WTC11 (cell line): ENCODE measurements at regions not wholly inside any gene's neighbourhood (a gene's known extent, or its start where the extent isn't known, plus 50 kb on each side); places are given as distances from the start of the nearest gene placed in this dataset.

Source experiments
- ATAC-seq: fragments of 200-7000 bp; cut with Tn5 transposase; 2 replicates; pipeline ENCODE4 v1.10.0; 2021; ENCODE audit warnings: mild to moderate bottlenecking, moderate library complexity
- CTCF ChIA-PET: fragments of 300-600 bp; sonication (Branson Sonifier 250); formaldehyde crosslinking; loops from one replicate; lab custom pipeline; 2021; ENCODE audit warnings: antibody characterized with exemption; lab: Charles Lee
- POLR2A ChIA-PET: fragments of 350-600 bp; sonication (Branson Sonifier 250); formaldehyde crosslinking; loops from one replicate; lab custom pipeline; 2021; ENCODE audit warnings: antibody characterized with exemption; lab: Charles Lee
- DNase-seq: peaks from one replicate; pipeline ENCODE4 v3.0.0; 2021; ENCODE audit warnings: low spot score
- H3K27ac Mint-ChIP-seq: 2 replicates; pipeline ENCODE4 v1.8.0; 2021; ENCODE audit warnings: mixed read lengths
- H3K27me3 Mint-ChIP-seq: 2 replicates; pipeline ENCODE4 v1.8.0; 2021; ENCODE audit warnings: low read depth, mild to moderate bottlenecking, moderate library complexity, mixed read lengths
- H3K36me3 Mint-ChIP-seq: 2 replicates; pipeline ENCODE4 v1.8.0; 2021; ENCODE audit warnings: mixed read lengths
- H3K4me1 Mint-ChIP-seq: 2 replicates; pipeline ENCODE4 v1.8.0; 2022; ENCODE audit warnings: mixed read lengths
- H3K4me3 Mint-ChIP-seq: 2 replicates; pipeline ENCODE4 v1.8.0; 2021; ENCODE audit warnings: mild to moderate bottlenecking, moderate library complexity, mixed read lengths
- H3K9me3 Mint-ChIP-seq: 2 replicates; pipeline ENCODE4 v1.8.0; 2021; ENCODE audit warnings: mixed read lengths
- AFF4 ChIP-seq: sonication (generic); formaldehyde crosslinking; IDR thresholded peaks from 2 replicates; pipeline ENCODE4 v1.8.1; 2023; ENCODE audit warnings: mild to moderate bottlenecking, missing genetic modification reagents, borderline replicate concordance
- EMX1 ChIP-seq: fragments of 250-450 bp; sonication (Bioruptor Pico); IDR thresholded peaks from 2 replicates; pipeline ENCODE4 v1.8.0; 2021; ENCODE audit warnings: mild to moderate bottlenecking
- FOXK1 ChIP-seq: sonication (generic); formaldehyde crosslinking; IDR thresholded peaks from 2 replicates; pipeline ENCODE4 v1.8.0; 2022; ENCODE audit warnings: mild to moderate bottlenecking, moderate library complexity, missing genetic modification reagents
- FOXP1 ChIP-seq: sonication (generic); formaldehyde crosslinking; IDR thresholded peaks from 2 replicates; pipeline ENCODE4 v1.8.0; 2022; ENCODE audit warnings: missing genetic modification reagents, mild to moderate bottlenecking, moderate library complexity, borderline replicate concordance
- HMGA2 ChIP-seq: fragments of 250-450 bp; sonication (Bioruptor Pico); IDR thresholded peaks from 2 replicates; pipeline ENCODE4 v1.4.0; 2021; ENCODE audit warnings: mild to moderate bottlenecking, moderate library complexity
- KAT7 ChIP-seq: sonication (generic); formaldehyde crosslinking; IDR thresholded peaks from 2 replicates; pipeline ENCODE4 v1.8.1; 2023; ENCODE audit warnings: missing genetic modification reagents, mild to moderate bottlenecking, borderline replicate concordance
- NFE2L1 ChIP-seq: sonication (generic); formaldehyde crosslinking; IDR thresholded peaks from 2 replicates; pipeline ENCODE4 v1.8.1; 2023; ENCODE audit warnings: missing genetic modification reagents
- PRDM15 ChIP-seq: sonication (generic); formaldehyde crosslinking; IDR thresholded peaks from 2 replicates; pipeline ENCODE4 v1.8.0; 2022; ENCODE audit warnings: missing genetic modification reagents
- STAT6 ChIP-seq: sonication (generic); formaldehyde crosslinking; conservative IDR thresholded peaks from 2 replicates; pipeline ENCODE4 v1.8.1; 2023; ENCODE audit warnings: mild to moderate bottlenecking, low read depth, missing genetic modification reagents, moderate library complexity
- ZBTB43 ChIP-seq: sonication (generic); formaldehyde crosslinking; IDR thresholded peaks from 2 replicates; pipeline ENCODE4 v1.8.1; 2023; ENCODE audit warnings: mild to moderate bottlenecking, missing genetic modification reagents
- ZNF121 ChIP-seq: sonication (generic); formaldehyde crosslinking; IDR thresholded peaks from 2 replicates; pipeline ENCODE4 v1.8.0; 2023; ENCODE audit warnings: missing genetic modification reagents
- ZNF232 ChIP-seq: sonication (generic); formaldehyde crosslinking; IDR thresholded peaks from 2 replicates; pipeline ENCODE4 v1.8.0; 2022; ENCODE audit warnings: mild to moderate bottlenecking, missing genetic modification reagents
- ZNF263 ChIP-seq: sonication (generic); formaldehyde crosslinking; IDR thresholded peaks from 2 replicates; pipeline ENCODE4 v1.8.1; 2022; ENCODE audit warnings: low read depth, mild to moderate bottlenecking, moderate library complexity, missing genetic modification reagents
- ZNF423 ChIP-seq: fragments of 250-450 bp; sonication (Bioruptor Pico); IDR thresholded peaks from 2 replicates; pipeline ENCODE4 v2.1.2; 2022; ENCODE audit warnings: mild to moderate bottlenecking, moderate library complexity
- TF ChIP-seq, protein P1 (sequence below): sonication (generic); formaldehyde crosslinking; IDR thresholded peaks from 2 replicates; pipeline ENCODE4 v1.8.1; 2022; ENCODE audit warnings: low read depth, missing genetic modification reagents, borderline replicate concordance
- TF ChIP-seq, protein P2 (sequence below): sonication (generic); formaldehyde crosslinking; IDR thresholded peaks from 2 replicates; pipeline ENCODE4 v1.8.0; 2022; ENCODE audit warnings: mild to moderate bottlenecking, missing genetic modification reagents
- TF ChIP-seq, protein P3 (sequence below): fragments of 250-450 bp; sonication (Bioruptor Pico); IDR thresholded peaks from 2 replicates; pipeline ENCODE4 v1.8.0; 2021; ENCODE audit warnings: mild to moderate bottlenecking
- TF ChIP-seq, protein P4 (sequence below): fragments of 250-450 bp; sonication (Bioruptor Pico); IDR thresholded peaks from 2 replicates; pipeline ENCODE4 v1.9.0; 2021; ENCODE audit warnings: moderate library complexity, mild to moderate bottlenecking, inconsistent platforms, borderline replicate concordance

- ATAC-seq (no peak), DNase-seq (no peak)
- TF ChIP-seq FOXK1 (CRISPR knock-in tag) (no peak), ZNF423 (CRISPR knock-in tag) (no peak), AFF4 (CRISPR knock-in tag) (no peak), HMGA2 (no peak), FOXP1 (no peak), ZNF232 (CRISPR knock-in tag) (no peak), ZBTB43 (CRISPR knock-in tag) (no peak)
- TF ChIP-seq, protein P1, sequence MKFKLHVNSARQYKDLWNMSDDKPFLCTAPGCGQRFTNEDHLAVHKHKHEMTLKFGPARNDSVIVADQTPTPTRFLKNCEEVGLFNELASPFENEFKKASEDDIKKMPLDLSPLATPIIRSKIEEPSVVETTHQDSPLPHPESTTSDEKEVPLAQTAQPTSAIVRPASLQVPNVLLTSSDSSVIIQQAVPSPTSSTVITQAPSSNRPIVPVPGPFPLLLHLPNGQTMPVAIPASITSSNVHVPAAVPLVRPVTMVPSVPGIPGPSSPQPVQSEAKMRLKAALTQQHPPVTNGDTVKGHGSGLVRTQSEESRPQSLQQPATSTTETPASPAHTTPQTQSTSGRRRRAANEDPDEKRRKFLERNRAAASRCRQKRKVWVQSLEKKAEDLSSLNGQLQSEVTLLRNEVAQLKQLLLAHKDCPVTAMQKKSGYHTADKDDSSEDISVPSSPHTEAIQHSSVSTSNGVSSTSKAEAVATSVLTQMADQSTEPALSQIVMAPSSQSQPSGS (CRISPR knock-in tag) = no peak
- TF ChIP-seq, protein P2, sequence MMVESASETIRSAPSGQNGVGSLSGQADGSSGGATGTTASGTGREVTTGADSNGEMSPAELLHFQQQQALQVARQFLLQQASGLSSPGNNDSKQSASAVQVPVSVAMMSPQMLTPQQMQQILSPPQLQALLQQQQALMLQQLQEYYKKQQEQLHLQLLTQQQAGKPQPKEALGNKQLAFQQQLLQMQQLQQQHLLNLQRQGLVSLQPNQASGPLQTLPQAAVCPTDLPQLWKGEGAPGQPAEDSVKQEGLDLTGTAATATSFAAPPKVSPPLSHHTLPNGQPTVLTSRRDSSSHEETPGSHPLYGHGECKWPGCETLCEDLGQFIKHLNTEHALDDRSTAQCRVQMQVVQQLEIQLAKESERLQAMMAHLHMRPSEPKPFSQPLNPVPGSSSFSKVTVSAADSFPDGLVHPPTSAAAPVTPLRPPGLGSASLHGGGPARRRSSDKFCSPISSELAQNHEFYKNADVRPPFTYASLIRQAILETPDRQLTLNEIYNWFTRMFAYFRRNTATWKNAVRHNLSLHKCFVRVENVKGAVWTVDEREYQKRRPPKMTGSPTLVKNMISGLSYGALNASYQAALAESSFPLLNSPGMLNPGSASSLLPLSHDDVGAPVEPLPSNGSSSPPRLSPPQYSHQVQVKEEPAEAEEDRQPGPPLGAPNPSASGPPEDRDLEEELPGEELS (CRISPR knock-in tag) = no peak
- POLR2A ChIA-PET = no interaction called here
- H3K4me3 Mint-ChIP-seq = no peak overlapping the region
- H3K9me3 Mint-ChIP-seq = peaks cover 21% of the 10 kb centered on the region
- CTCF ChIA-PET = interaction anchor here (0.6 to 1.3 kb wide), 3 partner anchors 46 to 97 kb away, joined by 3 to 8 read pairs (median 3); no protein-coding TSS in a partner anchor
- H3K36me3 Mint-ChIP-seq = peaks cover 8% of the 10 kb centered on the region
- no peak overlapping the region for H3K27ac Mint-ChIP-seq
- no peaks in the 10 kb centered on the region for H3K27me3 Mint-ChIP-seq
- peaks cover 3% of the 10 kb centered on the region; the same call in 1 of the 2 replicates for H3K4me1 Mint-ChIP-seq
Measured at GRCh38 chr11:88438721-88439120, 101.2 kb upstream of the CTSC start.

DNA sequence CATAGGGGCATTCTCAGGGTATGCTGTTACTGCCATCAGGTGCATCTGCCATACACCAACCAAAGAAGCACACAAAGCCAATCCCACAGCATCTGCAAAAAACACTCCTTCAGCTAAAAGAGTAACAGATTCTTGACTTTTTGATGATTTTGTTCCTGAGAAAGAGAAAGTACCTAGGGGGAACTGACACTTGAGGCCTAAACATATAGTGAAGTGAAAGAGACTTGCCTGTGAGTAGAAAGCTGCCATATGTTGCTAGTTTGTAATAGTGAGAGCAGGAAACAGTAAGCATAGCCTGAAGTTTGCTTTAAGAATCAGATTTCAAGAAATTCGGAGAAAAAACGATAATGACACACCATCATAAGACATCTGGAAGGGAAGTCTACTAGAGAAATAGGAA is 97.9 kb upstream of the CTSC start:
- H3K4me3 Mint-ChIP-seq = no peak overlapping the region
- H3K27ac Mint-ChIP-seq = no peak overlapping the region
- ChIA-PET POLR2A (no interaction called here), CTCF (interaction anchor here (1.1 kb wide), 1 partner anchor 50 kb away, joined by 3 read pairs; no protein-coding TSS in a partner anchor)
- ATAC-seq = no peak
- DNase-seq = no peak
- peaks cover 8% of the 10 kb centered on the region for H3K36me3 Mint-ChIP-seq
- H3K9me3 Mint-ChIP-seq = peaks cover 21% of the 10 kb centered on the region
- no peaks in the 10 kb centered on the region for H3K27me3 Mint-ChIP-seq
- peaks cover 14% of the 10 kb centered on the region for H3K4me1 Mint-ChIP-seq
- TF ChIP-seq, protein P3, sequence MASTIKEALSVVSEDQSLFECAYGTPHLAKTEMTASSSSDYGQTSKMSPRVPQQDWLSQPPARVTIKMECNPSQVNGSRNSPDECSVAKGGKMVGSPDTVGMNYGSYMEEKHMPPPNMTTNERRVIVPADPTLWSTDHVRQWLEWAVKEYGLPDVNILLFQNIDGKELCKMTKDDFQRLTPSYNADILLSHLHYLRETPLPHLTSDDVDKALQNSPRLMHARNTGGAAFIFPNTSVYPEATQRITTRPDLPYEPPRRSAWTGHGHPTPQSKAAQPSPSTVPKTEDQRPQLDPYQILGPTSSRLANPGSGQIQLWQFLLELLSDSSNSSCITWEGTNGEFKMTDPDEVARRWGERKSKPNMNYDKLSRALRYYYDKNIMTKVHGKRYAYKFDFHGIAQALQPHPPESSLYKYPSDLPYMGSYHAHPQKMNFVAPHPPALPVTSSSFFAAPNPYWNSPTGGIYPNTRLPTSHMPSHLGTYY (CRISPR knock-in tag) = no peak
- TF ChIP-seq ZNF263 (CRISPR knock-in tag) = no peak
- TF ChIP-seq FOXK1 (CRISPR knock-in tag) = no peak
- no peak for TF ChIP-seq PRDM15 (CRISPR knock-in tag)
- TF ChIP-seq STAT6 (CRISPR knock-in tag) = no peak
- TF ChIP-seq NFE2L1 (CRISPR knock-in tag) = no peak
- TF ChIP-seq EMX1 = no peak
- TF ChIP-seq KAT7 (CRISPR knock-in tag) = no peak
- TF ChIP-seq, protein P4, sequence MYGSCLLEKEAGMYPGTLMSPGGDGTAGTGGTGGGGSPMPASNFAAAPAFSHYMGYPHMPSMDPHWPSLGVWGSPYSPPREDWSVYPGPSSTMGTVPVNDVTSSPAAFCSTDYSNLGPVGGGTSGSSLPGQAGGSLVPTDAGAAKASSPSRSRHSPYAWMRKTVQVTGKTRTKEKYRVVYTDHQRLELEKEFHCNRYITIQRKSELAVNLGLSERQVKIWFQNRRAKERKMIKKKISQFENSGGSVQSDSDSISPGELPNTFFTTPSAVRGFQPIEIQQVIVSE (CRISPR knock-in tag) = no peak
- TF ChIP-seq ZNF121 (CRISPR knock-in tag) = no peak
